ENCODE measurements at regions not wholly inside any gene's neighbourhood (a gene's known extent, or its start where the extent isn't known, plus 50 kb on each side); places are given as distances from the start of the nearest gene placed in this dataset. TPM values are rescaled to one million over a fixed set of nuclear protein-coding genes. Genes with fewer than 3 reads are reported as not detected.

DNA sequence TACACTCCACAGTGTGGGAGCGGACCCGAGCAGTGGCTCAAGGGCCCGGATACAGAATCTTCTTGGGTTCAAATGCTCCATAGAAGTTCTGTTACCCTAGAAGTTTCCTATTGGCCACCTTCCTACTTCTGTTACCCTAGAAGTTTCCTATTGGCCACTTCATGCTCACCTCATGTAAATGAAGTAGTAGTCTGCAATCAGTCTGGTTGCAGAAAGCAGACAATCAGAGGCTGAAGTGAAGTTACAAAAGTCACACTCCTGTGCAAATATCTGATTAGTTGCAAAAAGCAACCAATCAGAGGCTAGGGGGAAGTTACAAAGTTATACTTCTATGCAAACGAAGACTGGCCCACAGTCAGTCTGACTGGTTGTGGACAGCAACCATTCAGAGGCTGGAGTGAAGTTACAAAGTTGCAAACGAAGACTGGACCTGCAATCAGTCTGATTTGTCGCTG, 77.8 kb upstream of the CPNE8 start:
- peak; percentile 57 for DNase-seq (ENCODE audit: low read depth)

DNA sequence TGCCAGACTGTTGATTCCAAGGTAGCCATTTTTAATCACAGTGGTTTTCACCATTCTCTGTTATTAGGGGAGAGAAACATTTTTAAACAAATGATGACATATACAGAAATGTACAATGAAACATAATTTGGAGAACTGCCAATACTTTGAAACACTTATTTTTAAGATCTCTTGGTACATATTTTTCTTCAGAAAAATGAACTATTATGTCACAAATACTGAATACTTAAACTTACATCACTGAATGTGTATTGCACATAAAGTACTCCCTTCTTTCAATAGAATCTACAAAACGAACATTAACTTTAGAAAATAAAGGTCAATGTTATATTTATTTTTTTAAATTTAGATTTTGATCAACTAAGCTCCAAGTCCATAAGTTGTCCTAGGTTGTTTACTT, 71.7 kb upstream of the CPNE8 start:
- no peak for DNase-seq (ENCODE audit: low read depth)

- DNase-seq (ENCODE audit: low read depth): no peak
Measured at GRCh38 chr12:38969706-38970105, 64.3 kb upstream of the CPNE8 start.

DNA sequence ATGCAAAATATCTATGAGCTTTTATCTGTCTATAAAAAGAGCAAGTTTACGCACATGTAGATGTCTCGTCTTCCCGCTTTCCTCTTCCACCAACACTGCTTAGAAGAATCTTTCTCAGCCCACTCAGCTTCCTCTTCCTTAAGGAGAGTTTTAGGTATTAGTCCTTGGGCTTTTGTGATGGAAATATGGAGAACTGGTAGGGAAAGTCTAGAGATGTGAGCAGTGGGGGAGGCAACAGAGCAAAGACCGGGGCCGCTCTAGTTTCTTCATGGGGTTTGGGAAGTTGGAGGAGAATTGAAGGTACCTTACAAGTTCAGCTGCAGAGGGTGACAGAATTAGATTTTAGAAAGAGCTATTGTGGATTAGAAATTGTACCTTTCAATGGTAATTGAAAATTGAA, 56.3 kb upstream of the CPNE8 start:
- DNase-seq (ENCODE audit: low read depth): no peak

DNA sequence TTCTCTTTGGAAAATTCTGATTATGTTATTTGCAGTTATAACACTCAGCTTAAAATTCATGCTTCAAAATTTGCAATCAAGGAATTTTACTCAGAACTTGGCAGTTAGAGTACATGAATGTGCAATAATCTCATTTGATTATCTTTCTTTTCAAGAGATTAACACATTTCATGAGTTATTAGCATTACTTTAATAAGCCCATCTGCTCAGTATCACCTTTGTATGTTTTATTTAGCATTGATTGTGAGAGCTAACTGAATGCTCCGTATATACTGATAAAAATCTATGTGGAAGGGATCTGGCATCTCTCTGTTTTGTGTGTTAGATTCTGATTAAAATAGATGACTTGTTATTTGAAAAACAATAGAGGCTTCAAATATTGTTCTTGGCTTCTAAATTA, 55.6 kb upstream of the CPNE8 start:
- DNase-seq (ENCODE audit: low read depth): no peak

- DNase-seq (ENCODE audit: low read depth): peak; percentile 63
Measured at GRCh38 chr12:38956337-38956736, 50.9 kb upstream of the CPNE8 start.

Small RNA genes in the stretch of these regions (small RNA-seq; reads per million reads assigned to genes)
- gene AC084373.1: not detected

Data from HT1080 (cell line).